Urinary bladder (tissue), 3 donors: ENCODE measurements at regions not wholly inside any gene's neighbourhood (a gene's known extent, or its start where the extent isn't known, plus 50 kb on each side); places are given as distances from the start of the nearest gene placed in this dataset.
"Not testable (repeated sequence)": the region's sequence is repeated elsewhere in the genome, so short reads cannot be mapped to it uniquely, and the experiment has no call there.

Experiments used
- DNase-seq: peaks from one replicate; pipeline ENCODE4 v3.0.0-alpha.2; 2015; ENCODE audit errors: extremely low spot score
- H3K27ac ChIP-seq: one replicate; pipeline ENCODE4 v1.5.1; 2013; ENCODE audit warnings: low read depth, mild to moderate bottlenecking, moderate library complexity
- H3K36me3 ChIP-seq: one replicate; pipeline ENCODE4 v1.6.1; 2013; ENCODE audit warnings: mild to moderate bottlenecking, moderate library complexity; ENCODE audit not compliant: insufficient read depth
- H3K4me1 ChIP-seq: one replicate; pipeline ENCODE4 v1.6.1; 2013; ENCODE audit warnings: mild to moderate bottlenecking, moderate library complexity; ENCODE audit not compliant: insufficient read depth
- H3K4me3 ChIP-seq: one replicate; pipeline ENCODE4 v1.5.1; 2013; ENCODE audit warnings: low read depth, low read length
- WGBS: extraction: QIAGEN DNeasy Blood & Tissue Kit; methylation state at CpG from one replicate; pipeline ENCODE4 v1.1.7; 2013; 5-methylcytosine and 5-hydroxymethylcytosine counted together
- donor health status: healthy with polysubstance abuse.
- donor health status: healthy.

- H3K4me3 ChIP-seq, H3K27ac ChIP-seq, DNase-seq, H3K4me1 ChIP-seq, H3K36me3 ChIP-seq: not testable (repeated sequence)
- WGBS: 94% methylated on average over 10 of the region's 10 CpGs
Observed at GRCh38 chr7:101679653-101680173, 50.6 kb upstream of the MYL10 start.

- WGBS: 83% methylated on average over 22 of the region's 22 CpGs
Observed at GRCh38 chr7:101680406-101681145, 51.5 kb upstream of the MYL10 start.

GRCh38 chr7:101681170-101682007 lies 52.3 kb upstream of the MYL10 start:
- Histone ChIP-seq H3K4me3 (no peak overlapping the region), H3K4me1 (no peaks in the 10 kb centered on the region), H3K36me3 (no peaks in the 10 kb centered on the region), H3K27ac (no peak overlapping the region)
- peak; percentile 48 for DNase-seq
- WGBS: 21% methylated on average over 14 of the region's 14 CpGs

More at GRCh38 chr7:101680406-101681145, 51.5 kb upstream of the MYL10 start:
- H3K27ac ChIP-seq: no peak overlapping the region
- no peak overlapping the region for H3K4me3 ChIP-seq
- no peaks in the 10 kb centered on the region for H3K4me1 ChIP-seq
- no peak for DNase-seq
- H3K36me3 ChIP-seq: no peaks in the 10 kb centered on the region

GRCh38 chr7:101684983-101685330 lies 55.9 kb upstream of the MYL10 start:
- Histone ChIP-seq H3K4me1 (no peaks in the 10 kb centered on the region), H3K27ac (no peak overlapping the region), H3K36me3 (no peaks in the 10 kb centered on the region), H3K4me3 (no peak overlapping the region)
- no peak for DNase-seq
- WGBS: 84% methylated on average over 5 of the region's 5 CpGs

- no peaks in the 10 kb centered on the region for H3K4me1 ChIP-seq
- no peak overlapping the region for H3K4me3 ChIP-seq
- 82% methylated on average over 9 of the region's 9 CpGs for WGBS
- DNase-seq: no peak
- H3K36me3 ChIP-seq: no peaks in the 10 kb centered on the region
- no peak overlapping the region for H3K27ac ChIP-seq
Observed at GRCh38 chr7:101686030-101686429, 56.9 kb upstream of the MYL10 start.

- no peak for DNase-seq
- Histone ChIP-seq H3K4me1 (no peaks in the 10 kb centered on the region), H3K27ac (no peak overlapping the region), H3K4me3 (no peak overlapping the region), H3K36me3 (no peaks in the 10 kb centered on the region)
- 70% methylated on average over 5 of the region's 5 CpGs for WGBS
Observed at GRCh38 chr7:101687081-101687480, 58.0 kb upstream of the MYL10 start.

GRCh38 chr7:101687791-101688182 lies 58.7 kb upstream of the MYL10 start:
- DNase-seq: no peak
- Histone ChIP-seq H3K4me1 (no peaks in the 10 kb centered on the region), H3K4me3 (no peak overlapping the region), H3K36me3 (no peaks in the 10 kb centered on the region), H3K27ac (no peak overlapping the region)
- 70% methylated on average over 3 of the region's 3 CpGs for WGBS

GRCh38 chr7:101688183-101688831 lies 59.2 kb upstream of the MYL10 start:
- Histone ChIP-seq H3K36me3 (no peaks in the 10 kb centered on the region), H3K4me3 (peak overlapping the region; percentile 13), H3K27ac (no peak overlapping the region), H3K4me1 (no peaks in the 10 kb centered on the region)
- no peak for DNase-seq
- WGBS: 4% methylated on average over 42 of the region's 43 CpGs

- no peak for DNase-seq
- Histone ChIP-seq H3K4me3 (no peak overlapping the region), H3K36me3 (no peaks in the 10 kb centered on the region), H3K4me1 (no peaks in the 10 kb centered on the region), H3K27ac (no peak overlapping the region)
- 77% methylated on average over 15 of the region's 15 CpGs for WGBS
Observed at GRCh38 chr7:101688995-101689907, 60.2 kb upstream of the MYL10 start.

GRCh38 chr7:101690061-101690460 lies 61.0 kb upstream of the MYL10 start:
- no peak overlapping the region for H3K4me3 ChIP-seq
- no peak for DNase-seq
- H3K36me3 ChIP-seq: no peaks in the 10 kb centered on the region
- no peaks in the 10 kb centered on the region for H3K4me1 ChIP-seq
- H3K27ac ChIP-seq: no peak overlapping the region
- WGBS: 83% methylated on average over 6 of the region's 6 CpGs

GRCh38 chr7:101691822-101692384 lies 62.8 kb upstream of the MYL10 start:
- DNase-seq: no peak
- 58% methylated on average over 12 of the region's 12 CpGs for WGBS
- Histone ChIP-seq H3K4me1 (no peaks in the 10 kb centered on the region), H3K27ac (no peak overlapping the region), H3K4me3 (no peak overlapping the region), H3K36me3 (no peaks in the 10 kb centered on the region)

- 79% methylated on average over 14 of the region's 14 CpGs for WGBS
- Histone ChIP-seq H3K4me3 (no peak overlapping the region), H3K36me3 (no peaks in the 10 kb centered on the region), H3K4me1 (no peaks in the 10 kb centered on the region), H3K27ac (no peak overlapping the region)
- DNase-seq: no peak
Observed at GRCh38 chr7:101693498-101694091, 64.5 kb upstream of the MYL10 start.
